Mesenchymal stem cell (in vitro differentiated cells and primary cell): ENCODE measurements at regions not wholly inside any gene's neighbourhood (a gene's known extent, or its start where the extent isn't known, plus 50 kb on each side); places are given as distances from the start of the nearest gene placed in this dataset.

ENCODE experiments used
- DNase-seq: peaks from one replicate; pipeline ENCODE4 v3.0.0-alpha.2; 2013
- H2AFZ ChIP-seq: one replicate; pipeline ENCODE4 v1.6.1; 2013; ENCODE audit warnings: low read depth, mild to moderate bottlenecking, control low read depth, inconsistent platforms, low read length, moderate library complexity
- H2AK5ac ChIP-seq: 2 replicates; pipeline ENCODE4 v1.6.1; 2013; ENCODE audit warnings: low read length, moderate library complexity, mild to moderate bottlenecking, inconsistent platforms; ENCODE audit not compliant: severe bottlenecking
- H2BK120ac ChIP-seq: one replicate; pipeline ENCODE4 v1.6.1; 2013; ENCODE audit warnings: low read depth, mild to moderate bottlenecking, inconsistent platforms, low read length, moderate library complexity
- H2BK12ac ChIP-seq, 2 experiments: one replicate each; pipeline ENCODE4 v1.6.1; 2013; ENCODE audit warnings: inconsistent platforms in 2 of 2, low read length in 2 of 2, mild to moderate bottlenecking in 2 of 2, moderate library complexity in 2 of 2, control low read depth in 1 of 2
- H2BK15ac ChIP-seq: one replicate; pipeline ENCODE4 v1.6.1; 2013; ENCODE audit warnings: mild to moderate bottlenecking, low read depth, inconsistent platforms; ENCODE audit not compliant: poor library complexity, severe bottlenecking
- H2BK5ac ChIP-seq: 2 replicates; pipeline ENCODE4 v1.6.1; 2013; ENCODE audit warnings: low read depth, mild to moderate bottlenecking, low read length, control low read depth, inconsistent platforms; ENCODE audit not compliant: poor library complexity, severe bottlenecking
- H3K14ac ChIP-seq, 2 experiments: one replicate each; pipeline ENCODE4 v1.6.1; 2013; ENCODE audit warnings: inconsistent platforms in 2 of 2, low read length in 2 of 2, control low read depth in 1 of 2, mild to moderate bottlenecking in 1 of 2, moderate library complexity in 1 of 2
- H3K18ac ChIP-seq, 2 experiments: one replicate each; pipeline ENCODE4 v1.6.1; 2013; ENCODE audit warnings: inconsistent platforms in 2 of 2, low read length in 2 of 2, control low read depth in 1 of 2, low read depth in 1 of 2, mild to moderate bottlenecking in 1 of 2
- H3K23ac ChIP-seq, 2 experiments: one replicate each; pipeline ENCODE4 v1.6.1; 2013; ENCODE audit warnings: inconsistent platforms in 2 of 2, low read length in 2 of 2, mild to moderate bottlenecking in 2 of 2, moderate library complexity in 2 of 2, control low read depth in 1 of 2
- H3K27ac ChIP-seq: 2 replicates; pipeline ENCODE4 v1.5.1; 2013; ENCODE audit warnings: mild to moderate bottlenecking, moderate library complexity, low read length, control low read depth, inconsistent platforms; ENCODE audit not compliant: poor library complexity, severe bottlenecking
- H3K27me3 ChIP-seq, 2 experiments: 2 replicates each; pipeline versions ENCODE4 v1.6.1 to v1.7.0; 2013; ENCODE audit warnings: low read length in 2 of 2, mild to moderate bottlenecking in 2 of 2, moderate library complexity in 2 of 2, control low read depth in 1 of 2, inconsistent platforms in 1 of 2; ENCODE audit not compliant: control insufficient read depth in 1 of 2, insufficient read depth in 1 of 2
- H3K36me3 ChIP-seq, 2 experiments: 2 replicates each; pipeline versions ENCODE4 v1.6.1 to v1.7.0; 2013; ENCODE audit warnings: low read length in 2 of 2, control low read depth in 1 of 2, inconsistent platforms in 1 of 2, low read depth in 1 of 2, mild to moderate bottlenecking in 1 of 2; ENCODE audit not compliant: insufficient read depth in 2 of 2, control insufficient read depth in 1 of 2
- H3K4ac ChIP-seq, 2 experiments: one replicate each; pipeline ENCODE4 v1.6.1; 2013; ENCODE audit warnings: inconsistent platforms in 2 of 2, low read length in 2 of 2, mild to moderate bottlenecking in 2 of 2, moderate library complexity in 2 of 2, control low read depth in 1 of 2, low read depth in 1 of 2
- H3K4me1 ChIP-seq: 2 replicates; pipeline ENCODE4 v1.6.1; 2013; ENCODE audit warnings: low read depth, low read length, control low read depth; ENCODE audit not compliant: control insufficient read depth, insufficient read depth
- H3K4me2 ChIP-seq: 2 replicates; pipeline ENCODE4 v1.6.1; 2013; ENCODE audit warnings: low read length, mild to moderate bottlenecking, inconsistent platforms; ENCODE audit not compliant: poor library complexity, severe bottlenecking
- H3K4me3 ChIP-seq, 2 experiments: 2 replicates each; pipeline versions ENCODE4 v1.5.1 to v1.7.0; 2013; ENCODE audit warnings: low read length in 2 of 2, mild to moderate bottlenecking in 2 of 2, control low read depth in 1 of 2, low read depth in 1 of 2; ENCODE audit not compliant: insufficient read depth in 1 of 2
- H3K79me1 ChIP-seq: replicated peaks from 2 replicates; pipeline ENCODE4 v1.6.1; 2013; ENCODE audit warnings: mild to moderate bottlenecking, control low read depth, low read length, inconsistent platforms; ENCODE audit not compliant: poor library complexity, severe bottlenecking
- H3K9ac ChIP-seq: 2 replicates; pipeline ENCODE4 v1.7.0; 2013; ENCODE audit warnings: mild to moderate bottlenecking, low read length, moderate library complexity
- H3K9me3 ChIP-seq: 2 replicates; pipeline ENCODE4 v1.7.0; 2013; ENCODE audit warnings: mild to moderate bottlenecking, low read length; ENCODE audit not compliant: control insufficient read depth
- H4K8ac ChIP-seq: one replicate; pipeline ENCODE4 v1.6.1; 2013; ENCODE audit warnings: inconsistent platforms, mild to moderate bottlenecking, low read length, moderate library complexity
- H4K91ac ChIP-seq: one replicate; pipeline ENCODE4 v1.6.1; 2013; ENCODE audit warnings: mild to moderate bottlenecking, low read length, inconsistent platforms
- WGBS: methylation state at CpG from one replicate; pipeline ENCODE4 v1.1.7; 2013; ENCODE audit warnings: mixed read lengths; 5-methylcytosine and 5-hydroxymethylcytosine counted together

DNA sequence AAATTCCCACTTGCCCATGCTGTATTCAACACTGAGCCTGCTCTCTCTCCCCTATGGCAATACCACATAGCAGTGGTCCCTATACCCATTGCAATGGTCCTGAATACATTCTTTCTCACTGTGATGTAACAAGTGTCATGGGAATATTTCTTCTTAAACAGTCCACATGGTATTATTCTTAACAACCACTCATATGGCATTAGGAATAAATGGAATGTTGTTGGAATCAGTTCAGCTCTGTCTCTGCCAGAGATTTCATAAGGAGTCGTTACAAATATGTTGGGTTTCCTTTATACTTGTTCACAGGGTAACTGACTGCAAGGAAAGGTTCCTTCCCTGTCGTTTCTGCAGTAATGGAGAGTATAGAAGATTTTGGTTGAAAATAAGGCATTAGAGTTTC is 128.3 kb upstream of the SPATA13 start:
- Histone ChIP-seq H2BK12ac (no peak overlapping the region), H3K4ac (no peak overlapping the region), H4K8ac (no peak overlapping the region), H2AFZ (no peak overlapping the region), H3K79me1 (no peaks in the 10 kb centered on the region), H4K91ac (no peak overlapping the region), H3K27me3 (no peaks in the 10 kb centered on the region), H3K36me3 (no peaks in the 10 kb centered on the region), H2AK5ac (no peak overlapping the region), H3K4me3 (peak overlapping the region in 1 of 2 experiments; percentile 5), H3K9ac (peak overlapping the region; percentile 64), H3K4me1 (peaks cover 3% of the 10 kb centered on the region), H2BK120ac (no peak overlapping the region), H3K9me3 (no peaks in the 10 kb centered on the region), H3K4me2 (no peak overlapping the region), H3K23ac (no peak overlapping the region), H3K27ac (no peak overlapping the region), H2BK5ac (no peak overlapping the region), H3K14ac (no peak overlapping the region), H3K18ac (no peak overlapping the region), H2BK15ac (no peak overlapping the region)
- 63% methylated on average over 2 of the region's 2 CpGs for WGBS
- DNase-seq, result peak; percentile 21

DNA sequence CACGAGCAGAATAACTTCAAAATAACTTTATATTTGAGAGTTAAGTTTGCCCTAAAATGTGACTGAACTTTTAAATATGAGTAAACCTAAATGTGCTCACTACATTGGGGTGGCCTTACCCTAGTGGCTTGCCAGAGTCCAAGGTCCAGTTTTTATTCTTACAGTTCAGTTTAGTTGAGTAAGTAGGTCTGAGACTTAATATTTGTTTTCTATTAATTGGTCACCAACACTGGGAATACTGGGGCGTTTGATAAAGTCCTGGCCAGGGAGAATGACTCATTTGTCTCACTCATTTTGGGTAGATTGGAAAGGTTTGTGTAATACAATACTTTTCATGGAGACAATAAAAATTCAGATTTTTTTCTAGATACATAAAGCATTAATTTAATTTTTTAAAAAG is 127.8 kb upstream of the SPATA13 start:
- no peaks in the 10 kb centered on the region for H3K9me3 ChIP-seq

DNA sequence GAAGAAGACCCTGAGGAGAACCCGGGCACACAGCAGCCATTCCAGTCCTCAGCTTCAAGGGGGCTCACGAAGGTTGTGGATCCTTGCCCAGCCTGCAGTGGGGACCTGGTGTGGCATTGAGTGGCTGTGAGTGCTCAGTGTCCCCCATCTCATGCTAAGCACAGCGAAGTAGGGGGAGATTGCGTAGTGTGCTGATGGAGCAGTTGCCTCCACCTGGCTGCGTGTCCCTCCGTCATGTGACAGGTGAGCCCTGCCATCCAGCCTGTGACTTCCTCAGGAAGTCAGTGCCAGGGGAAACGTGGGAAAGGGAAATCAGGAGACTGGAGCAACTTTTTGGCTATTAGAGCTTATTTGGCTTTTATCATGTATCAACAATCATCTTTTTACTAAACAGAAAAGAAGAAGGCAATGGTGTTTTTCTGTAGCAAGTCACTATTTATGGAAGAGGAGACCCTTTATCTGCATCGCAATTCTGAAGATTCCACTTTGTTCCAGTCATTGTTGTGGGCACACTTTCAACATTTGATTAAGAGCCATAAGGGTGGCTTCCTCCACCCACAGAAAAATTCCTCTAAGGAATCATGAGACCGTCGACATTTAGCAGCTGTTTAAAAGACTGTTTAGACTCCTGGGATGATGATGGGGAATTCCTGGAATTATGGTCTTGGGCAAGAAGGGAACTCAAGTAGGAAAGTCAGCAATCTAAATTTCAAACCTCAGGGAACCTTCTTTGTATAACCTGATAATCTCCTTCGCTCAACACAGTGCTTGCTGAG is 126.8 kb upstream of the SPATA13 start:
- Histone ChIP-seq H3K9ac (peak overlapping the region; percentile 64), H3K9me3 (no peaks in the 10 kb centered on the region), H3K18ac (peak overlapping the region; percentile 6 to 92), H3K4me1 (peaks cover 7% of the 10 kb centered on the region), H3K4me3 (peak overlapping the region in 1 of 2 experiments; percentile 28), H2BK12ac (peak overlapping the region in 1 of 2 experiments; percentile 96), H4K8ac (peak overlapping the region; percentile 5), H2BK120ac (no peak overlapping the region), H3K23ac (peak overlapping the region in 1 of 2 experiments; percentile 70), H2AK5ac (no peak overlapping the region), H3K4ac (peak overlapping the region; percentile 38 to 94), H4K91ac (peak overlapping the region; percentile 89), H3K79me1 (no peaks in the 10 kb centered on the region), H3K14ac (peak overlapping the region in 1 of 2 experiments; percentile 97), H3K27ac (no peak overlapping the region), H2BK15ac (no peak overlapping the region), H3K4me2 (no peak overlapping the region), H3K27me3 (no peaks in the 10 kb centered on the region), H2BK5ac (no peak overlapping the region), H3K36me3 (no peaks in the 10 kb centered on the region), H2AFZ (no peak overlapping the region)
- 92% methylated on average over 7 of the region's 11 CpGs for WGBS
- DNase-seq, result peak; percentile 79

More for the DNA sequence above, 127.8 kb upstream of the SPATA13 start:
- H4K8ac ChIP-seq, result no peak overlapping the region
- H3K9ac ChIP-seq, result peak overlapping the region; percentile 64
- peaks cover 3% of the 10 kb centered on the region for H3K4me1 ChIP-seq
- H3K27me3 ChIP-seq, result no peaks in the 10 kb centered on the region
- no peak overlapping the region for H2BK5ac ChIP-seq
- no peak overlapping the region for H2BK120ac ChIP-seq
- H3K18ac ChIP-seq, result no peak overlapping the region
- H3K27ac ChIP-seq, result no peak overlapping the region
- WGBS, result 83% methylated on average over 1 of the region's 2 CpGs
- DNase-seq, result no peak
- H2AK5ac ChIP-seq, result no peak overlapping the region
- H3K4me2 ChIP-seq, result no peak overlapping the region
- H3K79me1 ChIP-seq, result no peaks in the 10 kb centered on the region
- no peak overlapping the region for H3K23ac ChIP-seq
- H2BK12ac ChIP-seq, result no peak overlapping the region
- no peak overlapping the region for H2AFZ ChIP-seq
- no peak overlapping the region for H3K4ac ChIP-seq
- no peak overlapping the region for H2BK15ac ChIP-seq
- peak overlapping the region in 1 of 2 experiments; percentile 5 for H3K4me3 ChIP-seq
- H4K91ac ChIP-seq, result no peak overlapping the region
- no peak overlapping the region for H3K14ac ChIP-seq
- H3K36me3 ChIP-seq, result no peaks in the 10 kb centered on the region

DNA sequence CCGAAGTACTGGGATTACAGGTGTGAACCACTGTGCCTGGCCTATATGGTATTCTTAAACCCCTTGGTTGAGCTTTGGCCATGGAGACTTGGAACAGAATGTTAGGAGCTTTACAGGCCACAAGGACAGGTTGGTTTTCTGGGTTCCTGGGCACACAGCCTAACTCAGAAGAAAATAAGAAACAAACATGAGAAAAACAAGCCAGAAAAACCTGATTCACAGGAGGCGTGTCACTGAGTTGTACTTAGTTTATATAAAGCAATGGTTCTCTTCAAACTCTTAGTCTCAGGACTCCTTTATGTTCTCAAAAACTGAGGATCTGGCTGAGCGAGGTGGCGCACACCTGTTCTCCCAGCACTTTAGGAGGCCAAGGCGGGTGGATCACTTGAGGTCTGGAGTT is 125.1 kb upstream of the SPATA13 start:
- no peak overlapping the region for H2BK15ac ChIP-seq
- H3K27ac ChIP-seq, result no peak overlapping the region
- H3K23ac ChIP-seq, result no peak overlapping the region
- no peak overlapping the region for H2AFZ ChIP-seq
- no peaks in the 10 kb centered on the region for H3K36me3 ChIP-seq
- H3K27me3 ChIP-seq, result no peaks in the 10 kb centered on the region
- no peak overlapping the region for H3K18ac ChIP-seq
- H4K91ac ChIP-seq, result no peak overlapping the region
- no peaks in the 10 kb centered on the region for H3K9me3 ChIP-seq
- H4K8ac ChIP-seq, result peak overlapping the region; percentile 48
- no peak overlapping the region for H2BK12ac ChIP-seq
- no peak overlapping the region for H3K4me3 ChIP-seq
- peaks cover 11% of the 10 kb centered on the region for H3K4me1 ChIP-seq
- WGBS, result 95% methylated on average over 4 of the region's 5 CpGs
- no peak overlapping the region for H2BK5ac ChIP-seq
- no peak overlapping the region for H2AK5ac ChIP-seq
- no peak overlapping the region for H2BK120ac ChIP-seq
- H3K4ac ChIP-seq, result no peak overlapping the region
- no peak overlapping the region for H3K9ac ChIP-seq
- H3K14ac ChIP-seq, result no peak overlapping the region
- DNase-seq, result no peak
- H3K4me2 ChIP-seq, result no peak overlapping the region
- no peaks in the 10 kb centered on the region for H3K79me1 ChIP-seq
